HAP-1 (cell line): ENCODE measurements at regions not wholly inside any gene's neighbourhood (a gene's known extent, or its start where the extent isn't known, plus 50 kb on each side); places are given as distances from the start of the nearest gene placed in this dataset.

Source experiments
- DNase-seq, 2 experiments: peaks; one replicate each; pipeline ENCODE4 v3.0.0-alpha.2; 2016 to 2020; ENCODE audit warnings: low spot score in 2 of 2
- H3K27me3 ChIP-seq: fragments of 250-450 bp; sonication (Bioruptor Pico); 2 replicates; pipeline ENCODE4 v1.5.1; 2020; ENCODE audit warnings: low read depth, mild to moderate bottlenecking, moderate library complexity
- H3K36me3 ChIP-seq: fragments of 250-450 bp; sonication (Bioruptor Pico); replicated peaks from 2 replicates; pipeline ENCODE4 v1.5.1; 2020; ENCODE audit warnings: mild to moderate bottlenecking
- H3K4me1 ChIP-seq: fragments of 250-450 bp; sonication (Bioruptor Pico); 2 replicates; pipeline ENCODE4 v1.5.1; 2020; ENCODE audit warnings: mild to moderate bottlenecking
- H3K4me3 ChIP-seq: fragments of 250-450 bp; sonication (Bioruptor Pico); 2 replicates; pipeline ENCODE4 v1.5.1; 2020; ENCODE audit warnings: mild to moderate bottlenecking, moderate library complexity
- H3K9me3 ChIP-seq: fragments of 250-450 bp; sonication (Bioruptor Pico); 2 replicates; pipeline ENCODE4 v1.5.1; 2020; ENCODE audit warnings: mild to moderate bottlenecking, moderate library complexity
- in situ Hi-C: fragments of 300-500 bp; cut with MboI; formaldehyde crosslinking; loops from 3 replicates; pipeline ENCODE4 v1.14.3; 2020; ENCODE audit warnings: low sequenced_read_pairs, inconsistent platforms, mixed read lengths

DNA sequence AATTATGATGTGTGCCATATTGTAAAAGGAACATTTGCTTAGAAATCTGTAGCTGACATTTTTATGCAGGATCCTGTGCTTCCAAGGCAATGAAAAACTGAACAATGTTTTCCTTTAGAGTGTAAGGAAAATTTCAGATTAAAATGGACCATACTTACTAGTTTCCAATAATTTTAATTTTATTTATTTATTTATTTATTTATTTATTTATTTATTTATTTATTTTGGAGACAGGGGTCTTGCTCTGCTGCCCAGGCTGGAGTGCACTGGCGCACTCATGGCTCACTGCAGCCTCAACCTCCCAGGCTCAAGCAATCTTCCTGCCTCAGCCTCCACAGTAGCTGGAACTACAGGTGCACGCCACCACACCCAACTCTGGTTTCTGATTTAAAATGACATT is 369.8 kb upstream of the HAND2 start:
- no peaks in the 10 kb centered on the region for H3K4me1 ChIP-seq
- DNase-seq, result no peak
- H3K36me3 ChIP-seq, result no peaks in the 10 kb centered on the region
- H3K9me3 ChIP-seq, result no peaks in the 10 kb centered on the region
- in situ Hi-C loops, result no loop called here
- no peak overlapping the region for H3K4me3 ChIP-seq
- no peaks in the 10 kb centered on the region for H3K27me3 ChIP-seq

DNA sequence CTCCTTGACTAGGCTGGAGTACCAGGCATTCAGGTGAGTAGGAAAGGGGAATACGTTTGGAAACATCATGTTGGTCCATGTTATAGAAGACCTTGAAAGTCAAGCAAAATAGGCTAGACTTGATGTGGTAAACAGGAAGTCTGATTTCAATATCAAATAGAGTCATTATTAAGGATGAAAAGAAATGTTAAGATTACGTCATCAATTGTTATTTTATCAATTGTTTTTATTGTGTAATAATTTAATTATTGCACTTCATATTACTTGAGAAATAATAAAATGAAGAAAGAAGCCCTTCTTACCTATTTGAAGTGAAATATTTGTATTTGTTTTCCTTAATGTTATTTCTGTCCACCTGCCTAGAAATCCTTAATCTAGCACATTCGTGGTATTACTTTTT is 361.0 kb upstream of the HAND2 start:
- Histone ChIP-seq H3K36me3 (no peaks in the 10 kb centered on the region), H3K4me3 (no peak overlapping the region), H3K27me3 (no peaks in the 10 kb centered on the region), H3K4me1 (no peaks in the 10 kb centered on the region), H3K9me3 (no peaks in the 10 kb centered on the region)
- no peak for DNase-seq
- in situ Hi-C loops, result no loop called here

DNA sequence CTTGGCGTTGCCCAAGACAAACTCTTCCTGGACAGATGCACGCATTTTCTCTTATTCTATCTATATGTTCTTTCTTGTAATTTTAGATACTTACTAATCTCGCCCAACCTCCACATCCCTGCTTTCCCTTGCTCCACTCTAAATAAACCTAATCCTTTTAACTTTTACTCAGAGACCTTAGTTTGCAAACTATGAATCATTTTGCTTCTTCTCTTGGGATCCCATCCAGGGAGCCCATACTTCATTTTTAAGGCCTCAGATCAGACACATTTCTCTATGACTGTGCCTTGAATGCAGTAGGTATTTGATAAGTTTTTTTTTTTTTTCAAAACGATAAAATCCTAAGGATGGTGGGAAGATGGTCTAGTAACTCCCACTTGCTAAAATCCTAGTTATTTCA is 353.8 kb upstream of the HAND2 start:
- DNase-seq, result no peak
- H3K4me3 ChIP-seq, result no peak overlapping the region
- in situ Hi-C loops, result no loop called here
- no peaks in the 10 kb centered on the region for H3K9me3 ChIP-seq
- H3K4me1 ChIP-seq, result no peaks in the 10 kb centered on the region
- no peaks in the 10 kb centered on the region for H3K36me3 ChIP-seq
- peaks cover 4% of the 10 kb centered on the region for H3K27me3 ChIP-seq

DNA sequence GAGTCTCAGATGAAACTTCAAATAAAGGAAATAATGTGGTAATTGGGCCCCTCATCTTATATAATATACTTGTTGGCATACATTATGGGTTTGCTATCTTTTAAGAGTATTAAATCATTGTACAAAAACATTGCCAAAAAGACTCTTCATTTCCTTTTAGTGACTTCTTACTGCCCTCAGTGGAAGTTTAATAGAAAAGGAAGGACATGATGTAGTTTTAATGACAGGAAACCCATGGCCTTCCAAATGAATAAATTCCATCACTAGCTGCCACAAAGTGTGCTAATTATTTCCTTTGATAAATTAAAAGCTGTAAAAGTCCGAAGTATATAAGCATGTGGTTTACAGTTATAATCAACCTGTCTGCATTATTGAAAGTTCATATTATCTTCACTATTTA is 350.9 kb upstream of the HAND2 start:
- peaks cover 4% of the 10 kb centered on the region for H3K27me3 ChIP-seq
- H3K9me3 ChIP-seq, result no peaks in the 10 kb centered on the region
- no peak overlapping the region for H3K4me3 ChIP-seq
- H3K4me1 ChIP-seq, result no peaks in the 10 kb centered on the region
- DNase-seq, result no peak
- no peaks in the 10 kb centered on the region for H3K36me3 ChIP-seq
- in situ Hi-C loops, result no loop called here

DNA sequence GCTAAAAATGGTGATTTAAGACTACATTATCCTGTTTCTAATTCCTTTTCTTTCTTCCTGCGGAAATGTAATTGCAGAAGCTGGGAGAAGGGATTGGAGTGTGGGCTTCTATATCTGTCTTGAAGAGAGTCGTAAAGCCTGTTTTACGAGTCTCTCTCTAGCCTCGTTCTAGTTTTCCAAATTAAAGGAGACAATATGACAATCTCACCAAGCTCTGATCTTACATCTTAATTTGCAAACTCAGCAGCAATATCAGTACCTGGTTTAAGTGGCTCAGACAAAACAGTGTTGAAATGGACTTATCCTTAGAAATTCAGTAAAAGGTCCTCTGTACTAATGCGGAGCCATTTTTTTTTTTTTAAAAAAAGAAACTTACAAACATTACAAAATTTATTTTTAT is 349.5 kb upstream of the HAND2 start:
- DNase-seq, result no peak
- Histone ChIP-seq H3K9me3 (no peaks in the 10 kb centered on the region), H3K4me3 (no peak overlapping the region), H3K27me3 (peaks cover 4% of the 10 kb centered on the region), H3K4me1 (no peaks in the 10 kb centered on the region), H3K36me3 (no peaks in the 10 kb centered on the region)
- in situ Hi-C loops, result no loop called here

DNA sequence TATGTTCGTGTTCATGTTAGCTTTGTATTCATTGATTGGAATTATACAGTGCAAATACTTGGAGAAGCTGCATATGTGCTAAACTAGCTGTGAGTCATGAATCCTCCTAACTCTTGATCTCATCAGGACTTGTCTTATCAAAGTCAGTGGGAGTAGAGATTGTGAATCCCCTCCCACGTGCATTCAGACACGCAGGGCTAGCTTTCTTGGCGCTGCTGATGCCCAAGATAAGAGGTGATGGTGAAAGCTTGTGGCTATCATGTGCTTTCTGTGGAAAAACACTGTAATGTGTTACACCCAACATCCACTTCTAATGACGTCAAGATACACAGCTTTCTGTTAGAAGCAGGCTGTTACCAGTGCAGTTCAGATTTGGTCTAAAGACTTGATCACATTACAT is 348.7 kb upstream of the HAND2 start:
- peaks cover 4% of the 10 kb centered on the region for H3K27me3 ChIP-seq
- in situ Hi-C loops, result no loop called here
- no peaks in the 10 kb centered on the region for H3K36me3 ChIP-seq
- H3K4me1 ChIP-seq, result no peaks in the 10 kb centered on the region
- H3K9me3 ChIP-seq, result no peaks in the 10 kb centered on the region
- DNase-seq, result no peak
- H3K4me3 ChIP-seq, result no peak overlapping the region

GRCh38 chr4:173871643-173872042 is 341.6 kb upstream of the HAND2 start:
- DNase-seq, result no peak
- Histone ChIP-seq H3K27me3 (no peaks in the 10 kb centered on the region), H3K4me3 (no peak overlapping the region), H3K9me3 (no peaks in the 10 kb centered on the region), H3K36me3 (no peaks in the 10 kb centered on the region), H3K4me1 (no peaks in the 10 kb centered on the region)
- in situ Hi-C loops, result no loop called here

DNA sequence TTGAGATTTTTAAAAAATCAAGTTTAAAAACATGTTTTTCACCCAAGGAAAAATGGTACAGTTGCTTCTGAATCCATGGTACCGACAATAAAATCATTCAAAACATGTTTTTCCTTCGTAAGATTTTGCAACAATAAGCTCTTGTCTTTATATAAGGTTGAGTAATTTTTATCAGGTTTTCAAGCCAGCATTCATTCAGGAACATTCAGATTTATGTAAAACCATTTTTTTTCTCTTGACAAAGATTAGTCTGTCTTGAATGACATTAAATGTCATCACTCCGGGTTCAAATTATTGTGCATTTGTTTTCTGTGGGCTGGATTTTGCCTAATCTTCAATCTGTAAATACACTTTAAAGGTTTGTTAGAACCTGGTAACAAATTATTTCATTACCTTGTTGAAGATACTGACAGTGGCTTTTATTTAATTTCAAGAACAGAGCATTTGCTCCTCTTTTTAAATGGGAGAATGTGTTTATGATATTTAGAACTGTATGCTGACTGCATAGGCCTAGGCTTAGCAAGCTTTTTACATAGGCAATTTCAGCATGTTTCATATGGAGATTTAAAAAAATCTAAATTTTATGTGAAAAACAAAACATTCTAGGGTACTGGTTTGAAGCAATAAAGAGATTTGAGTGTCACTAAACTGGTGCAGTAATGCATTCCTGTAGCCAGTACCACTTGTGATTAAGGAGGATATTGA is 336.4 kb upstream of the HAND2 start:
- no peak overlapping the region for H3K4me3 ChIP-seq
- no peaks in the 10 kb centered on the region for H3K9me3 ChIP-seq
- no peaks in the 10 kb centered on the region for H3K4me1 ChIP-seq
- H3K27me3 ChIP-seq, result no peaks in the 10 kb centered on the region
- in situ Hi-C loops, result no loop called here
- H3K36me3 ChIP-seq, result no peaks in the 10 kb centered on the region
- no peak for DNase-seq

- no peak overlapping the region for H3K4me3 ChIP-seq
- H3K4me1 ChIP-seq, result no peaks in the 10 kb centered on the region
- DNase-seq, result no peak
- H3K27me3 ChIP-seq, result no peaks in the 10 kb centered on the region
- no peaks in the 10 kb centered on the region for H3K9me3 ChIP-seq
- no peaks in the 10 kb centered on the region for H3K36me3 ChIP-seq
- in situ Hi-C loops, result no loop called here
These were observed 332.7 kb upstream of the HAND2 start for GRCh38 chr4:173862754-173863153.

DNA sequence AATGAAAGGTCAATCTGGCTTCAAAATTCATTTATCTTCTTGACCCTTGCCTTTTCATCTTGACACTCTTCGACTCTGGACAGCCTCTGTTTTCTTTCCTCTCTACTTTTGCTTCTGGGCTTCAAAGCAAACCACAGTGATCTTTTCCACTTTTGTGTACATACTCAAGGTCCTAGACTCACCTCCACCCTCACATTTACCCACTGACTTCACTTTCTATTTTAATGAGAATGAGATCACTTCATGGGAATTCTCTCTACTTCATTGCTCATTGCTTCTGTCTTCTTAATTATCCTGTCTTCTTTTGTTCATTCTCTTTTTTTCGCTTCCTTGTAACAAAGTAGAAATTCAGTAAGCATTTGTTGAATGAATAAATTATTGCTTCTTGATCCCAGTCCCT is 330.1 kb upstream of the HAND2 start:
- H3K9me3 ChIP-seq, result no peaks in the 10 kb centered on the region
- no peak overlapping the region for H3K4me3 ChIP-seq
- in situ Hi-C loops, result no loop called here
- H3K4me1 ChIP-seq, result no peaks in the 10 kb centered on the region
- no peaks in the 10 kb centered on the region for H3K27me3 ChIP-seq
- DNase-seq, result no peak
- no peaks in the 10 kb centered on the region for H3K36me3 ChIP-seq

DNA sequence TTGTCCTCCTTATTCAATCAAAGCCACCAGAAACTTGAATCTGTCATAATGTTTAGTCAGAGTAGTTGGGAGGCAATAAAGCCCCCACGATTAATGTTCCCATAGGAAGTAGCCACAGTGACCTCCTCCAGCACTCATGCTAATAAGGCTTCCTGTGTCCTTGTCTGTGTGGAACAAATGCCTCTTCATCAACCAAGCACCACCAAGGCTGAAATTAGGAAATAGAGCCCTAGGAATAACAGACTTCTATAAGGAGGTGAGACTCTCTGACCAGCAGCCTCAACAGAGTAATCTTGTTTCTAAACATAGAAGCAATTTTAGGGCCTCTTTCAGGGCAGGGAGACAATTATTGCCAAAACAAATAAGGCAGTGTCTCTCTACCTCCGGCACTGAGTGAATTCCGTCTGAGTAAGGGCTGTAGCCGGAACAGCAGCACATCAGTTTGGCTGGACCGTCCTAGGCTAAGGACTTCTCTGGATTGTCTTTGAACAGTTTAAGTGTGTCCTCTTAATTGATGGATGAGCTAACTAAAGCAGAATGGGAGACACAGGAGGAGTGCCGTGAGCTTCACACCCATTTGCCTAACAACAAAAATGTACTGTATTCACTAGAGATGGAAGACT is 329.2 kb upstream of the HAND2 start:
- Histone ChIP-seq H3K36me3 (no peaks in the 10 kb centered on the region), H3K4me1 (no peaks in the 10 kb centered on the region), H3K9me3 (no peaks in the 10 kb centered on the region), H3K4me3 (no peak overlapping the region), H3K27me3 (no peaks in the 10 kb centered on the region)
- in situ Hi-C loops, result no loop called here
- no peak for DNase-seq

GRCh38 chr4:173858471-173858870 is 328.4 kb upstream of the HAND2 start:
- Histone ChIP-seq H3K9me3 (no peaks in the 10 kb centered on the region), H3K36me3 (no peaks in the 10 kb centered on the region), H3K4me3 (no peak overlapping the region), H3K4me1 (no peaks in the 10 kb centered on the region), H3K27me3 (no peaks in the 10 kb centered on the region)
- in situ Hi-C loops, result no loop called here
- no peak for DNase-seq

DNA sequence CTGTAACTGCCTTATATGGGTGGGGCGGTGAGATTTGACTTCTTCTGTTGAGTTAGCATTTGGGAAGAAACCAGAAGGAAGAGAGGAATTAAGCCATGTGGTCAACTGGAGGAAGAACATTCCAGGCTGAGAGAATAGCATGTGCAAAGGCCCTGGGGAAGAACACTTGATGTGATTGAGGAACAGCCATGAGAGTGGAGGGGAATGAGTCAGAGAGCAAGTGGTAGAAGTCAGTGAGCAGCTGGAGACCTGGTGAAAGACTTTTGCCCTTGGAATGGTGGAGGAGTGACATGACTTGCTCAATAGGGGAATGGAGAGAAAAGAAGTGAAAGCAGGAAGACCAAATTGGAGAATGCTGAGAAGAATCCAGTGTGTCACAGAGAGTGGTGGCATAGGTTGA is 327.8 kb upstream of the HAND2 start:
- Histone ChIP-seq H3K4me3 (no peak overlapping the region), H3K27me3 (no peaks in the 10 kb centered on the region), H3K4me1 (no peaks in the 10 kb centered on the region), H3K9me3 (no peaks in the 10 kb centered on the region), H3K36me3 (no peaks in the 10 kb centered on the region)
- DNase-seq, result no peak
- in situ Hi-C loops, result no loop called here

DNA sequence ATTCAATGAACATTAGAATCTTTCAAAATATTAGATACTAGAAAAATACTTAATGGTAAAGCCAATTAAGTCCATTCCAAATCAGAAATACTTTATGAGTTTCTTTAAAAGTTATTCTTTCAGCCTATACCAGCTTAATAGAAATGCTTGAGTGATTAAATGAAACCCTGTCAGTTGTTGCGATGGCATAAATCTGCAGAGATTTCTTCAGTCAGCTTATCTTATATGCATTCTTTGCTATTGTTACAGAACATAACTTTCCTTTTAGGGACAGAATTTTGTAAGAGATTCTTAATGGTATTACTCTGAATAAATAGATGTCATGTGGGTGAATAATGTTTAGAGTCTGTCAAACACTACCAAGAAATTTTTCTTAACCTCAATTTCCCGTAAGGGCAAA is 325.0 kb upstream of the HAND2 start:
- no peaks in the 10 kb centered on the region for H3K36me3 ChIP-seq
- no peaks in the 10 kb centered on the region for H3K4me1 ChIP-seq
- no peaks in the 10 kb centered on the region for H3K9me3 ChIP-seq
- in situ Hi-C loops, result no loop called here
- H3K4me3 ChIP-seq, result no peak overlapping the region
- no peak for DNase-seq
- H3K27me3 ChIP-seq, result no peaks in the 10 kb centered on the region

DNA sequence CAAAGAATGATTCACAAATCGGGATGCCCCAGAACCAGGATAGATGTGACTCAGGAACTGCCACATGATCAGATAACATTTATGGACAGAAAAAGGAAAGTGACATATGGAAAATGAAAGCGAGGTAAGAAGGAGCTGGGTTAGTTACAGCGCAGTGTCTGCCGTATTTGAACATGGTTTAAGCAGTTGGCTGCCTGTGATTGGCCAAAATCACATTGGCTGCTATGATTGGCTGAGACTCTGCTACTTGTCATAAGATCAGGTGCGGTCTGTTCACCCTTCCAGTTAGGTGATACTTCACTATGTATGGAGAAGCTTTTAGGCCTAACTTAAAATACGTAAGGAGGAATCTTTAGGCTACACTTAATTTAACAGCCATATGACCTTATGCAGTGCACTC is 322.7 kb upstream of the HAND2 start:
- in situ Hi-C loops, result no loop called here
- DNase-seq, result no peak
- Histone ChIP-seq H3K36me3 (no peaks in the 10 kb centered on the region), H3K9me3 (no peaks in the 10 kb centered on the region), H3K27me3 (no peaks in the 10 kb centered on the region), H3K4me3 (no peak overlapping the region), H3K4me1 (no peaks in the 10 kb centered on the region)
